ENCODE measurements at regions not wholly inside any gene's neighbourhood (a gene's known extent, or its start where the extent isn't known, plus 50 kb on each side); places are given as distances from the start of the nearest gene placed in this dataset.

- no peak overlapping the region for H3K27ac ChIP-seq
- no peak for DNase-seq
- no peak overlapping the region for H3K4me3 ChIP-seq
- TF ChIP-seq CTCF (IDR thresholded peaks at IDR 0.05): no peak
- intact Hi-C loops (cut with DNase I; ENCODE audit: low total_unique reads): no loop called here
- peaks cover 0 to 10% (median 4%) of the 10 kb centered on the region in 4 donors for H3K4me1 ChIP-seq
- no peaks in the 10 kb centered on the region for H3K27me3 ChIP-seq
- no peaks in the 10 kb centered on the region for H3K36me3 ChIP-seq
- no peaks in the 10 kb centered on the region for H3K9me3 ChIP-seq
These were observed 301.3 kb downstream of the LPIN1 start for GRCh38 chr2:12047761-12048160.

- H3K4me1 ChIP-seq: peaks cover 0 to 10% (median 4%) of the 10 kb centered on the region in 4 donors
These were observed 302.1 kb downstream of the LPIN1 start for GRCh38 chr2:12048550-12048949.

GRCh38 chr2:12050396-12050795, 304.0 kb downstream of the LPIN1 start:
- H3K4me1 ChIP-seq: peaks cover 0 to 10% (median 4%) of the 10 kb centered on the region in 4 donors
- no peaks in the 10 kb centered on the region for H3K36me3 ChIP-seq
- TF ChIP-seq CTCF (IDR thresholded peaks at IDR 0.05): no peak
- intact Hi-C loops (cut with DNase I; ENCODE audit: low total_unique reads): no loop called here
- H3K27ac ChIP-seq: no peak overlapping the region
- no peaks in the 10 kb centered on the region for H3K27me3 ChIP-seq
- no peaks in the 10 kb centered on the region for H3K9me3 ChIP-seq
- H3K4me3 ChIP-seq: no peak overlapping the region
- no peak for DNase-seq

More at GRCh38 chr2:12048550-12048949, 302.1 kb downstream of the LPIN1 start:
- no peak for DNase-seq
- TF ChIP-seq CTCF (IDR thresholded peaks at IDR 0.05): no peak
- no peaks in the 10 kb centered on the region for H3K36me3 ChIP-seq
- intact Hi-C loops (cut with DNase I; ENCODE audit: low total_unique reads): no loop called here
- H3K4me3 ChIP-seq: no peak overlapping the region
- H3K27ac ChIP-seq: no peak overlapping the region
- H3K27me3 ChIP-seq: no peaks in the 10 kb centered on the region
- no peaks in the 10 kb centered on the region for H3K9me3 ChIP-seq

GRCh38 chr2:12051831-12052230, 305.4 kb downstream of the LPIN1 start:
- Histone ChIP-seq H3K9me3 (no peaks in the 10 kb centered on the region), H3K4me3 (no peak overlapping the region), H3K4me1 (peaks cover 0 to under 1% (median 0%) of the 10 kb centered on the region in 4 donors), H3K36me3 (no peaks in the 10 kb centered on the region), H3K27me3 (no peaks in the 10 kb centered on the region), H3K27ac (no peak overlapping the region)
- no peak for TF ChIP-seq CTCF (IDR thresholded peaks at IDR 0.05)
- intact Hi-C loops (cut with DNase I; ENCODE audit: low total_unique reads): no loop called here
- no peak for DNase-seq

- DNase-seq: no peak
- Histone ChIP-seq H3K4me1 (no peaks in the 10 kb centered on the region), H3K36me3 (no peaks in the 10 kb centered on the region), H3K4me3 (no peak overlapping the region), H3K27me3 (no peaks in the 10 kb centered on the region), H3K9me3 (no peaks in the 10 kb centered on the region), H3K27ac (no peak overlapping the region)
- intact Hi-C loops (cut with DNase I; ENCODE audit: low total_unique reads): no loop called here
- TF ChIP-seq CTCF (IDR thresholded peaks at IDR 0.05): no peak
These were observed 306.4 kb downstream of the LPIN1 start for GRCh38 chr2:12052796-12053195.

All from tibial artery (tissue), 4 donors.